AG04449 (cell line): ENCODE measurements at regions not wholly inside any gene's neighbourhood (a gene's known extent, or its start where the extent isn't known, plus 50 kb on each side); places are given as distances from the start of the nearest gene placed in this dataset.

Experiments
- CTCF ChIA-PET: fragments of 350-600 bp; formaldehyde crosslinking; extraction: SDS; loops from one replicate; lab custom pipeline; 2021; ENCODE audit warnings: antibody characterized with exemption; lab: Yijun Ruan, JAX
- POLR2A ChIA-PET: fragments of 400-600, 350-600 bp; formaldehyde crosslinking; extraction: SDS; loops from one replicate; lab custom pipeline; 2020; ENCODE audit warnings: antibody characterized with exemption, inconsistent platforms; lab: Yijun Ruan, JAX
- DNase-seq: peaks from one replicate; pipeline ENCODE4 v3.0.0-alpha.2; 2010; ENCODE audit warnings: low read depth, low spot score
- H3K4me3 ChIP-seq: 2 replicates; pipeline ENCODE4 v1.5.1; 2011; ENCODE audit warnings: low read depth, mild to moderate bottlenecking, control low read depth, low read length
- TF ChIP-seq, protein P1 (sequence below): IDR thresholded peaks from one replicate; pipeline ENCODE4 v1.5.1; 2011; ENCODE audit warnings: mild to moderate bottlenecking, moderate library complexity, low read length, control low read depth, inconsistent platforms; ENCODE audit not compliant: insufficient read depth; ENCODE audit errors: missing control alignments

DNA sequence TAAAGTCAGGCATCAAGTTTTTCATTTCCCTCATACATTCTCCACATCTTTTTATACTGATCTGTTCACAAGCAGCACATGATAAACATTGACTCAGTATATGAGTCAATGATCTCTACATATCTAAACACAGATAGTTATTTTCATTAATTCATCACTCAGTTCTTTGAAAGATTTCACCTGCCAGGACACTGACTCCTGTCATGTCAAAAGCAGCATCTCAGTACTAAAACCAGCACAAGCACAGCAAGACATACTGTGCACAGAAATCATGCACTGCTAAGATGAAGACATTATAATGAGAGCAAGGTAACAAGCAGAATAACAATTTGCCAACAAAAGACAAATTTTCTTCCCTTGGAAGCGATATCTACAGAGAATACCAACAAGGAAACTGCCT is 206.1 kb upstream of the COX7C start:
- no peak for DNase-seq
- POLR2A ChIA-PET, result no interaction called here
- TF ChIP-seq, protein P1, sequence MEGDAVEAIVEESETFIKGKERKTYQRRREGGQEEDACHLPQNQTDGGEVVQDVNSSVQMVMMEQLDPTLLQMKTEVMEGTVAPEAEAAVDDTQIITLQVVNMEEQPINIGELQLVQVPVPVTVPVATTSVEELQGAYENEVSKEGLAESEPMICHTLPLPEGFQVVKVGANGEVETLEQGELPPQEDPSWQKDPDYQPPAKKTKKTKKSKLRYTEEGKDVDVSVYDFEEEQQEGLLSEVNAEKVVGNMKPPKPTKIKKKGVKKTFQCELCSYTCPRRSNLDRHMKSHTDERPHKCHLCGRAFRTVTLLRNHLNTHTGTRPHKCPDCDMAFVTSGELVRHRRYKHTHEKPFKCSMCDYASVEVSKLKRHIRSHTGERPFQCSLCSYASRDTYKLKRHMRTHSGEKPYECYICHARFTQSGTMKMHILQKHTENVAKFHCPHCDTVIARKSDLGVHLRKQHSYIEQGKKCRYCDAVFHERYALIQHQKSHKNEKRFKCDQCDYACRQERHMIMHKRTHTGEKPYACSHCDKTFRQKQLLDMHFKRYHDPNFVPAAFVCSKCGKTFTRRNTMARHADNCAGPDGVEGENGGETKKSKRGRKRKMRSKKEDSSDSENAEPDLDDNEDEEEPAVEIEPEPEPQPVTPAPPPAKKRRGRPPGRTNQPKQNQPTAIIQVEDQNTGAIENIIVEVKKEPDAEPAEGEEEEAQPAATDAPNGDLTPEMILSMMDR, result no peak
- CTCF ChIA-PET, result no interaction called here
- no peak overlapping the region for H3K4me3 ChIP-seq

DNA sequence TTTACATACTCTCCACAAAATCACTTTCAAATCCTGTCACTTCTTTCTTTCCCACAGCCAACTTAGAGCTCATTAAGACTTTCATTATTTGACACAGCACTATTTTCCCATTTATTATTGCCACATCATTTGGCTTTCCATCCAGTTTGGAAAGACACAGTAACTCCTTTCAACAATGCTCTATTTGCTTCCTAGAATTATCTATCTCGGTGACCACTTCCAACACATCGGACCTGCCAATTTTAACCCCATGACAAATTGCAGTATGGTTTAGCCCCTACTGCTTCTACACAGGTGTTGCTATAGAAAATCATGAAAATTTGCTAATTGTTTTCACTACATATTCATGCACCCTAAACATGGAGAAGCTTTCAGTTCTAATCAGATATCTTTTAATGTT is 190.6 kb upstream of the COX7C start:
- H3K4me3 ChIP-seq, result no peak overlapping the region
- no peak for DNase-seq
- POLR2A ChIA-PET, result no interaction called here
- CTCF ChIA-PET, result no interaction called here
- TF ChIP-seq, protein P1, result no peak

DNA sequence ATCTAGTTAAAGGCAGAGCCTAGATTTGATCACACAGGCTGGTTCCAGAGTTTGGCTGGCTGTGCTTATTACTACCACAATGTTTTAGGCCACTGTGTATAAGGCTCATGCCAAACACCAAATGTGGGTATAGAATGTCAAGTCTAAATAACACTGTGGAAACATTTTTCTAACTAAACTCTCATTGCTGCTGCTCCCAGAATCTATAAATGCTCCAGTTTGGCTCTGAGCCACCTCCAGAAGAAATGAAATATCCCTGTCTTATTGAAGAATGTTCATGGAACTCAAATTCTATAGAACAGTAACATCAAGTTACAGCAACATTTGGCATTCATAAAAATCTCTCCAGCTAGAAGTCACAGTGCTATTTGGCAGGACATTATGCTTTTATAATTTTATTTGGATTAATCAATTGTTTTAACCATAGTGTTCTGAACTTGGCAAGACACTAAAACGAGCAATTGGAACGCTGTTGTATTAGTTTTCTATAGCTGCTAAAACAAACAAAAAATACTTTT is 178.1 kb upstream of the COX7C start:
- TF ChIP-seq, protein P1, result no peak
- H3K4me3 ChIP-seq, result no peak overlapping the region
- ChIA-PET POLR2A (no interaction called here), CTCF (no interaction called here)
- DNase-seq, result no peak

DNA sequence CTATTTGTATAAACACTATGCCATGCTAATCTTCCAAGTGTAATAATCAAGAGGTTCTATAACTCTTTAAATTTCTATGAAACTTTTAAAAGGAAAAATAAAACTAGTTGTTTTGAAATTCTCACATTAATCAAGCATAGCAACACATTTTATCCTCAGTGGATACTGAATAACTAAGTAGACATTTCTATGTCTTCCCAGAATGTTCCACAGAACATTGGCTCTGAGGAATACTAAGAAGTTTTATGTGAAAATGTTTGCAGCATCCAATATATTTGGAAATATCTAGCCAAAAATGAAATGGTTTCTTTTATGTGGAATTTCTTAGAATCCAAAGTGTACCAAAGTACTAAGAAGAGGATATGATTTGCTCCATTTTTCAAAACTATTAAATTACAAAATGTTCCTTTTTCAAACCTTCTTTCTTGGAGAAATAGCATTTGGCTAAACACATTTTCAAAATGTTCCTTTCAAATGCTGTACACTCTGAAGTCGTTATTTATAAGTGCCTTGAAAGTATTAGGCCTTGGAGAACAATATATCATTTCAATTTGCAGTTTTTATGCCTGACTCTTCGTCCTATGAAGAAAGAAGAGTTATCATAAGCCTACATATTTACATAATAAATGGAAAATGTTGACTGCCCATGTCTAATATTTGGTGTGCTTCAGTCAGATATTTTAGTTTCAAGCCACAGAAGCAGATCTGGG is 175.6 kb upstream of the COX7C start:
- CTCF ChIA-PET, result no interaction called here
- TF ChIP-seq, protein P1, result no peak
- POLR2A ChIA-PET, result no interaction called here
- no peak for DNase-seq
- no peak overlapping the region for H3K4me3 ChIP-seq

DNA sequence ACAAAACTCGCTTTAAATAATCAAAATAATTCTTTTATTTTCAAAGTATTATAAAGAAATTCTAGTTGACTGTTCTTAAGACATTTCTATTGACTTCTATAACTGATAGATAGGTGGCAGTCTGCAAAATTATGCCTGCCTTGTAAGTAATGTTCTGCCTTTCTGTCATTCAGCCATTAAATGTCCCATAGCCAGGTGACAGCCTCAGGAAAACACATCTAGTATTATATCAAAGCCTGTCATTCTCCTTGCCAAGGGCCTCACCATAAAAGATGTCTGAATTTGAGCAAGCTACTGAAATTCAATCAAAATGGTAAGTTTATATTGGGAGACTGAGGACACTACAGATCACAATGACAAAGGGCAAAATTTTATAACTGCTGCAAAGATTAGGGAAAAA is 170.4 kb upstream of the COX7C start:
- H3K4me3 ChIP-seq, result no peak overlapping the region
- CTCF ChIA-PET, result no interaction called here
- POLR2A ChIA-PET, result no interaction called here
- TF ChIP-seq, protein P1, result no peak
- DNase-seq, result no peak

DNA sequence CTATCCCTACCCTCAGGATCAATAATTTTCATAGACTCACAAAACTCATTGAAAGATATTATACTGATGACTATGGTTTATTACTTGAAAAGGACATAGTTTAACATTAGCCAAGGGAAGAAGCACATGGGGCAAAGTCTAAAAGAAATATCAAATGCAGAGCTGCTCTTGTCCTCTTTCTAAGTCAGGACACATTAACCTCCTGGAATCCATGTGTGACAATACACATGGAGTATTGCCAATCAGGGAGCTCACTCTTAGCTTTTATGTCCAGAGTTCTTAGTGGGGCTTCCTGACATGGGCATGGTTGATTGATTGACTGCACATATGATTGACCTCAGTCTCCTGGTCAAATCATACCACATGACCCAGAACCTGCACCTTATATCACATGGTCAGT is 165.5 kb upstream of the COX7C start:
- TF ChIP-seq, protein P1, result no peak
- no peak for DNase-seq
- ChIA-PET CTCF (no interaction called here), POLR2A (no interaction called here)
- no peak overlapping the region for H3K4me3 ChIP-seq
